DMS79 (cell line): ENCODE measurements at regions not wholly inside any gene's neighbourhood (a gene's known extent, or its start where the extent isn't known, plus 50 kb on each side); places are given as distances from the start of the nearest gene placed in this dataset.
"Not testable (repeated sequence)": the region's sequence is repeated elsewhere in the genome, so short reads cannot be mapped to it uniquely, and the experiment has no call there.

Experiments
- DNase-seq: peaks from one replicate; lab custom pipeline; 2025; lab: John Stamatoyannopoulos, UW

- DNase-seq, result no peak
Measured at GRCh38 chr18:10085416-10085815, 171.6 kb downstream of the VAPA start.

GRCh38 chr18:10085876-10086275 is 172.1 kb downstream of the VAPA start:
- no peak for DNase-seq

GRCh38 chr18:10086458-10087210 is 172.8 kb downstream of the VAPA start:
- no peak for DNase-seq

- DNase-seq, result no peak
Measured at GRCh38 chr18:10088734-10089133, 174.9 kb downstream of the VAPA start.

GRCh38 chr18:10089881-10090280 is 176.1 kb downstream of the VAPA start:
- DNase-seq, result no peak

- DNase-seq, result no peak
Measured at GRCh38 chr18:10090668-10091067, 176.9 kb downstream of the VAPA start.

- DNase-seq, result no peak
Measured at GRCh38 chr18:10093445-10093844, 179.6 kb downstream of the VAPA start.

GRCh38 chr18:10094154-10094553 is 180.3 kb downstream of the VAPA start:
- no peak for DNase-seq

- no peak for DNase-seq
Measured at GRCh38 chr18:10094655-10095054, 180.8 kb downstream of the VAPA start.

GRCh38 chr18:10095356-10095755 is 181.5 kb downstream of the VAPA start:
- DNase-seq, result no peak

GRCh38 chr18:10099539-10100140 is 185.8 kb downstream of the VAPA start:
- DNase-seq, result no peak

GRCh38 chr18:10100196-10100595 is 186.4 kb downstream of the VAPA start:
- no peak for DNase-seq

- no peak for DNase-seq
Measured at GRCh38 chr18:10100941-10101701, 187.3 kb downstream of the VAPA start.

- no peak for DNase-seq
Measured at GRCh38 chr18:10101729-10102128, 187.9 kb downstream of the VAPA start.

- DNase-seq, result not testable (repeated sequence)
Measured at GRCh38 chr18:10105118-10105517, 191.3 kb downstream of the VAPA start.

GRCh38 chr18:10111191-10111590 is 197.4 kb downstream of the VAPA start:
- DNase-seq, result no peak

- no peak for DNase-seq
Measured at GRCh38 chr18:10111944-10112343, 198.1 kb downstream of the VAPA start.

GRCh38 chr18:10113121-10114022 is 199.6 kb downstream of the VAPA start:
- DNase-seq, result no peak

- no peak for DNase-seq
Measured at GRCh38 chr18:10114717-10115463, 201.1 kb downstream of the VAPA start.

- DNase-seq, result no peak
Measured at GRCh38 chr18:10116574-10116973, 202.8 kb downstream of the VAPA start.

GRCh38 chr18:10119528-10119927 is 205.7 kb downstream of the VAPA start:
- DNase-seq, result no peak
